Vagina (tissue), 2 donors: ENCODE measurements at regions not wholly inside any gene's neighbourhood (a gene's known extent, or its start where the extent isn't known, plus 50 kb on each side); places are given as distances from the start of the nearest gene placed in this dataset.

Source experiments
- POLR2A ChIP-seq, 2 donors: fragments of 450-650 bp; IDR thresholded peaks; one replicate each; pipeline ENCODE4 v1.6.1; 2017; ENCODE audit warnings: antibody characterized with exemption in 2 of 2, mild to moderate bottlenecking in 2 of 2, moderate library complexity in 2 of 2
- TF ChIP-seq, protein P1 (sequence below), 3 experiments: fragments of 450-650 bp in 2 of 3; fragments of 200-600 bp in 1 of 3; sonication (generic) in 1 of 3; IDR thresholded peaks; one replicate each; pipeline ENCODE4 v1.5.1; 2017 to 2019; ENCODE audit warnings: antibody characterized with exemption in 3 of 3, mild to moderate bottlenecking in 2 of 3, moderate library complexity in 2 of 3

DNA sequence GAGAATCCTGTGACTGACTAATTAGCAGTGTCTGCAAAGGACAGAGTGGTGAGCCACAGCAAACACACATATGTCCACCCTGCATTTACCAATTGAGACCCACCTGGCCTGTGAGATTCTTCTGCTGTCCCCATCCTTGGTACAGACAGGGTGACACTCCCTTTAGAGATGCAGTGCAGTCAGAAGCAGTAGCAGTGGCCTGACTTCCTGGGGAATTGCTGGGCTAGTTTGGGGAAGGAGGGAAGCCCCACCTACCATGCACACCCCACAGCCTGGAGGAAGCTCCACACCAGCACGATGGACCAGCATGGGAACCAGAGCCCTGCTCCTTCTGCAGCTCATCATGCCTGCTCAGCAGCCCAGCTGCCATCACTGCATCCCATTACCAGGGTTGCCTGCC, 924.9 kb upstream of the ZNF722 start:
- no peak for TF ChIP-seq POLR2A (IDR thresholded peaks at IDR 0.05)
- TF ChIP-seq, protein P1, sequence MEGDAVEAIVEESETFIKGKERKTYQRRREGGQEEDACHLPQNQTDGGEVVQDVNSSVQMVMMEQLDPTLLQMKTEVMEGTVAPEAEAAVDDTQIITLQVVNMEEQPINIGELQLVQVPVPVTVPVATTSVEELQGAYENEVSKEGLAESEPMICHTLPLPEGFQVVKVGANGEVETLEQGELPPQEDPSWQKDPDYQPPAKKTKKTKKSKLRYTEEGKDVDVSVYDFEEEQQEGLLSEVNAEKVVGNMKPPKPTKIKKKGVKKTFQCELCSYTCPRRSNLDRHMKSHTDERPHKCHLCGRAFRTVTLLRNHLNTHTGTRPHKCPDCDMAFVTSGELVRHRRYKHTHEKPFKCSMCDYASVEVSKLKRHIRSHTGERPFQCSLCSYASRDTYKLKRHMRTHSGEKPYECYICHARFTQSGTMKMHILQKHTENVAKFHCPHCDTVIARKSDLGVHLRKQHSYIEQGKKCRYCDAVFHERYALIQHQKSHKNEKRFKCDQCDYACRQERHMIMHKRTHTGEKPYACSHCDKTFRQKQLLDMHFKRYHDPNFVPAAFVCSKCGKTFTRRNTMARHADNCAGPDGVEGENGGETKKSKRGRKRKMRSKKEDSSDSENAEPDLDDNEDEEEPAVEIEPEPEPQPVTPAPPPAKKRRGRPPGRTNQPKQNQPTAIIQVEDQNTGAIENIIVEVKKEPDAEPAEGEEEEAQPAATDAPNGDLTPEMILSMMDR (IDR thresholded peaks at IDR 0.05) = no peak
